Lower leg skin (tissue), 3 donors: ENCODE measurements at regions not wholly inside any gene's neighbourhood (a gene's known extent, or its start where the extent isn't known, plus 50 kb on each side); places are given as distances from the start of the nearest gene placed in this dataset.

Experiments
- CTCF ChIP-seq, 3 donors: fragments of 450-650 bp; IDR thresholded peaks; one replicate each; pipeline ENCODE4 v1.5.1; 2016; ENCODE audit warnings: antibody characterized with exemption in 3 of 3, mild to moderate bottlenecking in 3 of 3, moderate library complexity in 2 of 3
- POLR2A ChIP-seq, 2 donors: fragments of 450-650 bp; IDR thresholded peaks; one replicate each; pipeline ENCODE4 v1.6.1; 2016 to 2017; ENCODE audit warnings: antibody characterized with exemption in 2 of 2, mild to moderate bottlenecking in 1 of 2, moderate library complexity in 1 of 2

- no peak for TF ChIP-seq CTCF (IDR thresholded peaks at IDR 0.05)
- TF ChIP-seq POLR2A (IDR thresholded peaks at IDR 0.05) = no peak
Observed at GRCh38 chr2:61770746-61771145, 83.1 kb downstream of the FAM161A start.
